GM12878 (cell line): ENCODE measurements at regions not wholly inside any gene's neighbourhood (a gene's known extent, or its start where the extent isn't known, plus 50 kb on each side); places are given as distances from the start of the nearest gene placed in this dataset.
A peak's percentile ranks its signal among the peaks of the same experiment; 100 is the strongest.

Experiments used
- BACH1 ChIP-seq: fragments of 450-650 bp; IDR thresholded peaks from 2 replicates; pipeline ENCODE4 v1.6.1; 2017; ENCODE audit warnings: mild to moderate bottlenecking, borderline replicate concordance
- BMI1 ChIP-seq: fragments of 450-650 bp; IDR thresholded peaks from 2 replicates; pipeline ENCODE4 v1.6.1; 2016; ENCODE audit warnings: mild to moderate bottlenecking, moderate library complexity, borderline replicate concordance
- CHD1 ChIP-seq: IDR thresholded peaks from 2 replicates; pipeline ENCODE4 v1.6.1; 2012; ENCODE audit warnings: low read depth, low read length, improper control_type of control experiment
- CUX1 ChIP-seq: IDR thresholded peaks from 2 replicates; pipeline ENCODE4 v1.6.1; 2012; ENCODE audit warnings: improper control_type of control experiment, low read depth, low read length; ENCODE audit not compliant: insufficient replicate concordance
- ESRRA ChIP-seq: IDR thresholded peaks from 2 replicates; pipeline ENCODE4 v1.6.1; 2012; ENCODE audit warnings: mild to moderate bottlenecking, low read length, improper control_type of control experiment
- ETV6 ChIP-seq, 2 experiments: fragments of 450-650 bp in 1 of 2; IDR thresholded peaks in 1 of 2; conservative IDR thresholded peaks in 1 of 2; 2 replicates each; pipeline ENCODE4 v1.6.1; 2014; ENCODE audit warnings: antibody characterized with exemption in 1 of 2, borderline replicate concordance in 1 of 2, low read depth in 1 of 2, mild to moderate bottlenecking in 1 of 2, moderate library complexity in 1 of 2
- EZH2 ChIP-seq: IDR thresholded peaks from 2 replicates; pipeline ENCODE4 v1.6.1; 2012; ENCODE audit warnings: low read depth, mild to moderate bottlenecking, control low read depth, inconsistent platforms, low read length, borderline replicate concordance; ENCODE audit not compliant: control insufficient read depth
- HDGF ChIP-seq: fragments of 450-650 bp; IDR thresholded peaks from 2 replicates; pipeline ENCODE4 v1.6.1; 2016; ENCODE audit warnings: antibody characterized with exemption
- IKZF2 ChIP-seq, 2 experiments: fragments of 450-650 bp; IDR thresholded peaks; 2 replicates each; pipeline ENCODE4 v1.6.1; 2017; ENCODE audit warnings: mild to moderate bottlenecking in 2 of 2, moderate library complexity in 2 of 2
- IRF4 ChIP-seq: IDR thresholded peaks from 2 replicates; pipeline ENCODE4 v1.6.1; 2011; ENCODE audit warnings: low read depth, low read length
- KLF5 ChIP-seq: fragments of 450-650 bp; IDR thresholded peaks from 2 replicates; pipeline ENCODE4 v1.6.1; 2014; ENCODE audit warnings: mild to moderate bottlenecking; ENCODE audit not compliant: partially characterized antibody
- MXI1 ChIP-seq: fragments of 150-350 bp; IDR thresholded peaks from 2 replicates; pipeline ENCODE4 v1.6.1; 2011; ENCODE audit warnings: low read depth, mild to moderate bottlenecking, inconsistent platforms, low read length, improper control_type of control experiment
- MYB ChIP-seq: fragments of 150-350 bp; IDR thresholded peaks from 2 replicates; pipeline ENCODE4 v1.6.1; 2014; ENCODE audit warnings: mild to moderate bottlenecking, low read depth, low read length, borderline replicate concordance
- NR2C1 ChIP-seq: fragments of 450-650 bp; IDR thresholded peaks from 2 replicates; pipeline ENCODE4 v1.6.1; 2017; ENCODE audit warnings: antibody characterized with exemption, mild to moderate bottlenecking, moderate library complexity
- NRF1 ChIP-seq: conservative IDR thresholded peaks from 2 replicates; pipeline ENCODE4 v1.6.1; 2011; ENCODE audit warnings: mild to moderate bottlenecking, low read depth, low read length, improper control_type of control experiment
- PML ChIP-seq: IDR thresholded peaks from 2 replicates; pipeline ENCODE4 v1.6.1; 2012; ENCODE audit warnings: low read length, inconsistent platforms
- POLR2AphosphoS5 ChIP-seq: IDR thresholded peaks from 2 replicates; pipeline ENCODE4 v1.6.1; 2011; ENCODE audit warnings: mild to moderate bottlenecking, low read length, inconsistent platforms
- SMAD1 ChIP-seq: fragments of 450-650 bp; IDR thresholded peaks from 2 replicates; pipeline ENCODE4 v1.6.1; 2018; ENCODE audit warnings: mild to moderate bottlenecking, low read depth; ENCODE audit not compliant: partially characterized antibody
- YBX1 ChIP-seq: fragments of 450-650 bp; IDR thresholded peaks from 2 replicates; pipeline ENCODE4 v1.6.1; 2016; ENCODE audit warnings: antibody characterized with exemption
- ZBTB33 ChIP-seq: fragments of 450-650 bp; IDR thresholded peaks from 2 replicates; pipeline ENCODE4 v1.6.1; 2017; ENCODE audit warnings: mild to moderate bottlenecking
- ZNF207 ChIP-seq: fragments of 450-650 bp; IDR thresholded peaks from 2 replicates; pipeline ENCODE4 v1.6.1; 2014; ENCODE audit warnings: antibody characterized with exemption, mild to moderate bottlenecking, borderline replicate concordance
- ZNF622 ChIP-seq: fragments of 450-650 bp; IDR thresholded peaks from 2 replicates; pipeline ENCODE4 v1.6.1; 2017; ENCODE audit warnings: mild to moderate bottlenecking, inconsistent platforms

- TF ChIP-seq NRF1 (no peak), HDGF (no peak), BMI1 (peak; percentile 70; the same call in 1 of the 2 replicates), ETV6 (conservative IDR thresholded peaks at IDR 0.05 in 1 of 2, IDR thresholded peaks at IDR 0.05 in 1 of 2; ENCODE audit: borderline replicate concordance in 1 of 2, low read depth in 1 of 2) (peak in 1 of 2 experiments; percentile 54; a peak in 1 of 4 replicates), ZBTB33 (0 out of 2 replicates have a peak, but pooled peaks have one; percentile 7), ZNF207 (no peak), SMAD1 (no peak), YBX1 (no peak), BACH1 (no peak), NR2C1 (no peak), ZNF622 (no peak), MYB (no peak), CHD1 (no peak), CUX1 (peak; percentile 32), ESRRA (no peak), KLF5 (no peak), MXI1 (peak; percentile 84; the same call in 1 of the 2 replicates), IKZF2 (IDR thresholded peaks at IDR 0.05) (peak in 1 of 2 experiments; percentile 47; a peak in 2 of 4 replicates), EZH2 (no peak), POLR2AphosphoS5 (peak; percentile 71; the same call in 1 of the 2 replicates), PML (no peak), IRF4 (0 out of 2 replicates have a peak, but pooled peaks have one; percentile 40)
Observed at GRCh38 chr2:196413821-196414274, 225.7 kb upstream of the CCDC150 start (continued).
